ENCODE measurements at regions not wholly inside any gene's neighbourhood (a gene's known extent, or its start where the extent isn't known, plus 50 kb on each side); places are given as distances from the start of the nearest gene placed in this dataset.

DNA sequence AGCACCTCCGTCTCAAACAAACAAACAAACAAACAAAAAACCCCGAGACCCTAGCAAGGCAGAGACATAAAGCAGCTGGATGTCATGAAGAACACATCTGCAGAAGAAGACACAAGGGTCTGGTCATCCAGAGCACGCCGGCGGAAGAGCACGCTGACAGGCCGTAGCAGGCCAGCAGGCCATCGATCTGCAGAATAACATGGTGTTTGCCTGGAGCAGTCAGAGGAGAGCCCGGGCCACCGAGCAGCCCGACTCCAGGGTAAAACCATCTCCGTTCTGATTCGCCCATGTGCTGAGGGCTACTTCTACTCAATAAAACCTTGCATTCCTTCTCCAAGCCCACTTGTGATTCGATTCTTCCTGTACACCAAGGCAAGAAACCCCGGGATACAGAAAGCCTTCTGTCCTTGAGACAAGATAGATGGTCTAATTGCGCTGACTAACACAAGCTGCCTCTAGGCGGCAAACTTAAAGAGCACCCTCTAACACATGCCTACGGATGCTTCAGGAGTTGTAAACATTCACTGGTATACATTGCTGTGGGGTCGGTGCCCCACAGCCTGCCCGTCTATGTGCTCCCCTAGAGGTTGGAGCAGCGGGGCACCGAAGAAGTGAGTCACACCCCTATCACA, 549.8 kb upstream of the NRXN1 start:
- no peaks in the 10 kb centered on the region for H3K9me3 ChIP-seq (replicated peaks; ENCODE audit: control insufficient read depth, insufficient read depth, low read length)
- no peak overlapping the region for H2AFZ ChIP-seq (ENCODE audit: control insufficient read depth, low read depth, low read length)
- H3K4me2 ChIP-seq (ENCODE audit: control insufficient read depth, insufficient read depth): no peak overlapping the region
- H3K4me3 ChIP-seq: no peak overlapping the region
- no peaks in the 10 kb centered on the region for H4K20me1 ChIP-seq (ENCODE audit: control insufficient read depth, insufficient read depth)
- no peak for ATAC-seq
- in situ Hi-C loops (cut with MboI): no loop called here
- CTCF ChIA-PET: no interaction called here
- intact Hi-C loops (cut with micrococcal nuclease; ENCODE audit: unreplicated experiment): no loop called here
- RAD21 ChIA-PET (ENCODE audit: unreplicated experiment): no interaction called here
- no peaks in the 10 kb centered on the region for H3K27me3 ChIP-seq (replicated peaks in 1 of 2; ENCODE audit: control insufficient read depth in 2 of 2, insufficient read depth in 2 of 2, low read length in 1 of 2)
- no peak for FAIRE-seq
- H3K27ac ChIP-seq (ENCODE audit: control insufficient read depth, insufficient read depth): no peak overlapping the region
- H3K79me2 ChIP-seq (ENCODE audit: control insufficient read depth, insufficient read depth, low read length): no peaks in the 10 kb centered on the region
- no peak for TF ChIP-seq GABPA (IDR thresholded peaks at IDR 0.05; ENCODE audit: low read depth)
- TF ChIP-seq SUZ12 (IDR thresholded peaks at IDR 0.05; ENCODE audit: unreplicated experiment): no peak
- TF ChIP-seq, protein P1, sequence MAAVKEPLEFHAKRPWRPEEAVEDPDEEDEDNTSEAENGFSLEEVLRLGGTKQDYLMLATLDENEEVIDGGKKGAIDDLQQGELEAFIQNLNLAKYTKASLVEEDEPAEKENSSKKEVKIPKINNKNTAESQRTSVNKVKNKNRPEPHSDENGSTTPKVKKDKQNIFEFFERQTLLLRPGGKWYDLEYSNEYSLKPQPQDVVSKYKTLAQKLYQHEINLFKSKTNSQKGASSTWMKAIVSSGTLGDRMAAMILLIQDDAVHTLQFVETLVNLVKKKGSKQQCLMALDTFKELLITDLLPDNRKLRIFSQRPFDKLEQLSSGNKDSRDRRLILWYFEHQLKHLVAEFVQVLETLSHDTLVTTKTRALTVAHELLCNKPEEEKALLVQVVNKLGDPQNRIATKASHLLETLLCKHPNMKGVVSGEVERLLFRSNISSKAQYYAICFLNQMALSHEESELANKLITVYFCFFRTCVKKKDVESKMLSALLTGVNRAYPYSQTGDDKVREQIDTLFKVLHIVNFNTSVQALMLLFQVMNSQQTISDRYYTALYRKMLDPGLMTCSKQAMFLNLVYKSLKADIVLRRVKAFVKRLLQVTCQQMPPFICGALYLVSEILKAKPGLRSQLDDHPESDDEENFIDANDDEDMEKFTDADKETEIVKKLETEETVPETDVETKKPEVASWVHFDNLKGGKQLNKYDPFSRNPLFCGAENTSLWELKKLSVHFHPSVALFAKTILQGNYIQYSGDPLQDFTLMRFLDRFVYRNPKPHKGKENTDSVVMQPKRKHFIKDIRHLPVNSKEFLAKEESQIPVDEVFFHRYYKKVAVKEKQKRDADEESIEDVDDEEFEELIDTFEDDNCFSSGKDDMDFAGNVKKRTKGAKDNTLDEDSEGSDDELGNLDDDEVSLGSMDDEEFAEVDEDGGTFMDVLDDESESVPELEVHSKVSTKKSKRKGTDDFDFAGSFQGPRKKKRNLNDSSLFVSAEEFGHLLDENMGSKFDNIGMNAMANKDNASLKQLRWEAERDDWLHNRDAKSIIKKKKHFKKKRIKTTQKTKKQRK (IDR thresholded peaks at IDR 0.05; ENCODE audit: low read depth, low read length): no peak
- TF ChIP-seq MEF2B (IDR thresholded peaks at IDR 0.05; ENCODE audit: partially characterized antibody, poor library complexity, severe bottlenecking): no peak
- TF ChIP-seq RAD21 (IDR thresholded peaks at IDR 0.05; ENCODE audit: insufficient read depth, low read depth, low read length): no peak
- no peak for TF ChIP-seq FOS (IDR thresholded peaks at IDR 0.05; ENCODE audit: borderline replicate concordance, extremely low read depth, insufficient read length)
- TF ChIP-seq, protein P2, sequence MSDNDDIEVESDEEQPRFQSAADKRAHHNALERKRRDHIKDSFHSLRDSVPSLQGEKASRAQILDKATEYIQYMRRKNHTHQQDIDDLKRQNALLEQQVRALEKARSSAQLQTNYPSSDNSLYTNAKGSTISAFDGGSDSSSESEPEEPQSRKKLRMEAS (IDR thresholded peaks at IDR 0.05; ENCODE audit: low read depth, low read length): no peak
- no peak for TF ChIP-seq RB1 (IDR thresholded peaks at IDR 0.05; ENCODE audit: borderline replicate concordance)
- TF ChIP-seq NFXL1 (IDR thresholded peaks at IDR 0.05; ENCODE audit: borderline replicate concordance): no peak
- no peak for TF ChIP-seq MEF2A (IDR thresholded peaks at IDR 0.05; ENCODE audit: insufficient read depth, low read depth, low read length)
- no peak for TF ChIP-seq KAT2A (conservative IDR thresholded peaks at IDR 0.05; ENCODE audit: control insufficient read depth, low read depth, low read length)
- no peak for TF ChIP-seq STAT3 (IDR thresholded peaks at IDR 0.05; ENCODE audit: low read depth, low read length)
- H3K36me3 ChIP-seq (ENCODE audit: control insufficient read depth in 2 of 2, insufficient read depth in 2 of 2, low read length in 1 of 2): no peaks in the 10 kb centered on the region
- 61% methylated on average over 22 of the region's 22 CpGs for WGBS (ENCODE audit: insufficient coverage, insufficient replicate concordance, low lambda C conversion rate, missing lambda C conversion rate)
- no peak overlapping the region for H3K9ac ChIP-seq (ENCODE audit: control insufficient read depth, insufficient read depth, low read length)
- no TSS peak for BruUV-seq (replicated peaks)
- POLR2A ChIA-PET: no interaction called here
- SMC1A ChIA-PET (ENCODE audit: uncharacterized antibody, unreplicated experiment): no interaction called here
- DNase-seq (ENCODE audit: low read depth, low spot score): no peak
- no peaks in the 10 kb centered on the region for H3K4me1 ChIP-seq (ENCODE audit: control insufficient read depth, insufficient read depth, low read length)
